ENCODE measurements at regions not wholly inside any gene's neighbourhood (a gene's known extent, or its start where the extent isn't known, plus 50 kb on each side); places are given as distances from the start of the nearest gene placed in this dataset.

- no peak for TF ChIP-seq CTCF (conservative IDR thresholded peaks at IDR 0.05; ENCODE audit: low read length)
- no peak for TF ChIP-seq EZH2phosphoT487 (IDR thresholded peaks at IDR 0.05; ENCODE audit: borderline replicate concordance, low read depth, low read length)
Observed at GRCh38 chr12:16884056-16884455, 278.1 kb upstream of the LMO3 start.
